Activated CD4-positive, alpha-beta T cell treated with anti-CD3 and anti-CD28 coated beads, Interleukin-2, amount 50 U/mL, for 1 hour (primary cell): ENCODE measurements at regions not wholly inside any gene's neighbourhood (a gene's known extent, or its start where the extent isn't known, plus 50 kb on each side); places are given as distances from the start of the nearest gene placed in this dataset.

Experiments used
- DNase-seq: peaks from one replicate; pipeline ENCODE4 v3.0.0-alpha.2; 2020

DNA sequence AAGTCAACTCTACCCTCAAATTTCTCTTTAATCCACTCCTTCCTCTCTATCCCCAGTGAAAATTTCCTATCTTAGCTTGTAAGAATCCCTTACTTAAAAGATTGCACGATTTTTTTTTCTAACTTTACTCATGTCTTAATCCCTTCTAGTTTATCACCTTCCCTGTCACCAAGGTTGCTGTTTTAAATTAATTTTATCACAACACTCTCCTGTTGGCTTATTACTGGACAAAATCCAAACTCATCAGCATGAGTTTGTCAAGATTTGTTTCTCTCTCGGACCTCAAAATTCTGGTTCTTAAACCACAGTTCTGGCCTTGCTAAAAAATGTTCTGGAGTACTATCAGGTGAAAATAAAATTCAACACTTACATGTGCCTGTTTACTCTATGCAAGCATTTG, 959.1 kb upstream of the SLC10A2 start:
- no peak for DNase-seq

- no peak for DNase-seq
Measured at GRCh38 chr13:104024416-104025170, 958.4 kb upstream of the SLC10A2 start.

GRCh38 chr13:104021806-104022397, 955.7 kb upstream of the SLC10A2 start:
- DNase-seq: no peak

GRCh38 chr13:104017317-104017716, 951.1 kb upstream of the SLC10A2 start:
- DNase-seq: no peak

- no peak for DNase-seq
Measured at GRCh38 chr13:104015646-104016396, 949.6 kb upstream of the SLC10A2 start.

DNA sequence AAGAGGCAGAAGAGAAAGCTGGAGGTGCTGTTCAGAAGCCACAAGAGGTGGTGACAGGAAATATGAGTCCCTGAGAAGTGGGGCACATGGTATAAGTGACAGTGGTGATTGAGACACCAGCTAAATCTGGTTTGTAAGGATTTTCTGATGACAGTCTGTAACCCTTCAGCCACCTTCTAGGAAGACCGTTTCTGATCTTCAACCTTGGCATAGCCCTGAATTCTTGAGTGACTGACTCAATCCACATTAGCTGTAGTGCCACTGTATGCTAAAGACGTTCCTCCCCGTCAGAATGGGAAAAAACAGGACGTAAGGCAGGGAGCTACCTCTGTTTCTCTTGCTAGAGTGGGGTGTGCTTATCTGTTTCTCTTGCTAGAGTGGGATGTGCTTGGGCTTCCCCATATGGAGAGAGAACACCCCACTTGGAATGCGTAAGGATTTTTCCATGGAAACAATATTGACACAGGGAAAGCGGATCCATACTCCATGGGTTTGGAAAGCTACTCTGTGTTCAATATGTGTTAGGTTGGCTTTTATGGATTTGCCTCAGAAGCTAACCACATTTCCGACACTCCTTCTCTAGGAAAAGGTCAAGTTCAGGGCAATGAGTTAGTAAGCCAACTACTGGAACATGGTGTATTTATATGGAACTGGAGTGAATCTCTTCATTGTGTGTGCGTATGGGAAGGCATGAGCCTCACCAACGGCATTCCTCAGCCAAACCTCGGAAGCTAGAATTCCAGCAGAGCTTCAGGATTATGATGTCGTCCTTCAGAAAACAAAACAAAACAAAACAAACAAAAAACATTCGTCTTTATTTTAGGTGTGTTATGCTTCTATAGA, 948.8 kb upstream of the SLC10A2 start:
- DNase-seq: no peak

DNA sequence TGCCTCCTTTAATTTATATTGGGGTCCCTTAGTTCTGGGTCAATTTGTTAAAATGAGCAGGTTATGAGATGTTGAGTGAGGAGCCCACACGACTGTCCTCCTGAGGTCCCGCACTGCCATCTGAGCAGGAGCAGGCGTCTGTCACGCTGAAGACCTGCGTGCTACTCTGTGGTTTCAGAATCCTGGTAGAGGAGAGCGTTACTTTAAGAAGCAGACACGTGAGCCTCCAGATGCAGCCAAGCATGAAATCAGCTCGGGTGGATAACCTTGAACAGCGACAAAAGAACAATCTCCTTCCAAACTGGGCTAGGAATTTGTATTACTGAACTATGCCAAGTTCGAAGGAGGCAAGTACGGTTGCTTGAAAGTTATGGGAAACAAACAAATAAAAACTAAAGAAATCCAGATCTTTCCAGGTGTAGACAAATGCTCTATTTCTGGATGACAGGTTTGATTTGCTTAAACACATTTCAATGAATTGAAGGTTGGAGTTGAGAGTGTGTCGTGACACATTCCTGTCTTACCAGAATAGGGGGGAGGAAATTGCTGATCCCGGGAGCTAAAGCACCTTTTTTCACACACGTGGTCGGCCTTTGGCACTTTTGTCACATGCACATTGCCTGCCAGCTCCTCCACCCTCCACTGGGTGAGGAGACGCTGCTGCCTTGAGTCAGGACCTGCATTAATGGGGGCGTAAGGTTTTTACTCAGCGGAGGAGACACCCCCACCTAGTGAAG, 945.5 kb upstream of the SLC10A2 start:
- DNase-seq: no peak

DNA sequence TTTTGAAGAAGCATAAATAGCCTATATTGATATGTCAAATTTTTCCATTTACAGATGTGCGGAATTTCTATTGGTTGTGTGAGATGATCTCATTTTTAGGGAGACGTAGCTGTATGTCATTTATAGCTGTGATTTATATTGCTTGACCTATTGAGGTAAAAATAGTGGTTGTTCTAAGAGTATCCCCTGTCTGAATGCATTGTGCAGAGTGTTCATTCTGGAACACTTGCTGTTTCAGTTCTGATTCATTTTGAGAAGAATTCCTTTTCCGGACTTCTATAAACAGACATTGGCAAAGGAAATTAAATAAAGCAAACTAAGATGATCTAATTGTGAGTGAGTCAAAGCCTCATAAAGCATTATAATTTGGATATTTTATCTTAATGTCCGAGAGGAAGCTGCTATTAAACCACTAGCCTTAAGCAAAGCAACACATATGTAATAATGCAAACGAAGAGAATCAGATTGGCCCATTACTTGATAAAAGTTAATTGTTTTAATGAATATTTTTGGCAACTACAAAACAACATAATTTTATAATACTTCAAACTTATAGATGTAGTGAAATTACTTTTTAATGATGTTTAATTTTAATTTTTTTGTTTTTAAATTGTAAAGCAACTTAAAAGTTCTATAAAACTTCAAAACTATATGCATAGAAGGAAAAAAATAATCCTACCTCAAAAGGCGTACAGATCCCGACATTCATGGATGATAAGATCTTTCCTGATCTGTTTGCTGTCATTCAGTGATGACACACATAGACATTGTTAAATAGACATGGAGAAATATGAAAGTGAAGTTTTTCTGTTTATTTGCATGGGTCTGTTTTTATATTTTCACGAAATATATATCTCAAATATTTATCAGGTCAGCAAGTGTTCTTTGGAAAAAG, 942.6 kb upstream of the SLC10A2 start:
- DNase-seq: no peak

DNA sequence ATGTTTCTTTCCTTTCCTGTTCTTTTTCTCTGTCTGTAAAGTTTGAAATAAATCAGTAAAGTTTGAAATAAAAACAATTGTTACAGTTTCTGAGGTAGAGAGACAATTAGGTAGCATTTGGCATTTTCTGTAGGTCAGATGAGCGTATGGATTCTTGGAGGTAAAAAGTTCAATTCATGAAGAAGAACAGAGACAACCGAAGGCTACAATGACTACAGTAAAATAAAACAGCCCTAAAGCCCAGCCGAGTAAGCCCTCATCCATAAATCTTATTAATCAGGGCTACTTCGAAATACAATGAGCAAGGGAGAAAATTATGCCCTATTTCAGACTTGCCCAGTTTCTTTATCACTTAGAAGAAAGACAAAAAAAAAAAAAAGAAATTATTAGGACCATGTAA, 941.9 kb upstream of the SLC10A2 start:
- no peak for DNase-seq

GRCh38 chr13:104006625-104007075, 940.4 kb upstream of the SLC10A2 start:
- DNase-seq: no peak

DNA sequence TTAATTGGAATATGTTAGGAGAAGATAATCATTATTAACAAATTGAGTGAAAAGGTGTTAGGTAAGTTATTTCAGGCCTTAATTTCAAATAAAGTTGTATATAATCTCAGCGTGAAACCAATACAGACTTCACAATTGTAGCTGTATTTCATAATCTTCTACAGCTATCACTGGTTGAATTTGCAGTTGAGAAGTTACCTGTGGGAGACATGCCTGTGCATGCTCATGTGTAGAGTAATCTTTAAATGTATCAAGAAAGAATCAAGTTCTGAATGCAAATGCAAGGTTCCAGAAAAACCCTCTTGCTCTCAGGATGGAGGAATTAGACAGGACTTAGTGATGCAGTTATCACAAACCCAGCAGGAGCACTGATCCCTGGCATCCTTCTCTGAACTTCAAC, 938.4 kb upstream of the SLC10A2 start:
- no peak for DNase-seq

GRCh38 chr13:104002216-104002615, 936.0 kb upstream of the SLC10A2 start:
- no peak for DNase-seq

DNA sequence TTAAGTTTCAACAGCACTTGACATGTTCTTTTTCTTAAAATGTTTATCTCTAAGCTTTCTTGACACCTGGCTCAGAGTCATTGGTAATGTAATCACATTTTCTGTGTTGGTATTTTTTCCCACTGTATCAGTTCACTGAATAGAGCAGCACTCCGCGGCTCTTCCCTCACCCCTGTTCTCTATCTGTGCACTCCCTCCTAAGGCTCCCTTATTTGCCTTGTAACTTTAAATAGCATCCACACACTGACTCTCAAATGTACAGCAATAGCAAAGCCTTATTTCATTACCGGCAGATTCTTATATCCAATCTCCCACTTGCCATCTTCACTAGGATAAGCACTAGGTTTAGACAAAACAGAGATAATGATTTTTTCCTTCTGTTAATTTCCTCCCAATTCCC, 935.5 kb upstream of the SLC10A2 start:
- DNase-seq: no peak

- DNase-seq: no peak
Measured at GRCh38 chr13:103996733-103997132, 930.5 kb upstream of the SLC10A2 start.

DNA sequence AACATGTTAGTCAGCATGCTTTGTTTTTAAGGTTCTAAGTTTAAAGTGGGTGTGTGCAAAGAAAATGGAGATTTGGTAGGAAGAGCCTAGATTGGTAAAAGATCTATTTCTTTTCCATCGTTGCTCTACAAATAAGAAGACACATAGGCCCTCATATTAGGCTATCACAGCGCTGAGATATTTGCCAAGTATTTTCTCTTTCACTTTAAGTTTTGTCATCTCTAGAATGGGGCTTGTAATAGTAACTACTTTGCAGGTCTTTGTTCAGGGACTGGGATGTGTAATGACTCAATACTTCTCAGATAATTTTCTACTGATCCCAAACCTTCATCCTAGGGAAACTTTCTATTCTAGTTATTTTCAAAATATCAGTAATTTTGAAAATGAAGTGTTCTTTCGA, 917.7 kb upstream of the SLC10A2 start:
- DNase-seq: no peak

GRCh38 chr13:103976371-103976770, 910.2 kb upstream of the SLC10A2 start:
- no peak for DNase-seq

DNA sequence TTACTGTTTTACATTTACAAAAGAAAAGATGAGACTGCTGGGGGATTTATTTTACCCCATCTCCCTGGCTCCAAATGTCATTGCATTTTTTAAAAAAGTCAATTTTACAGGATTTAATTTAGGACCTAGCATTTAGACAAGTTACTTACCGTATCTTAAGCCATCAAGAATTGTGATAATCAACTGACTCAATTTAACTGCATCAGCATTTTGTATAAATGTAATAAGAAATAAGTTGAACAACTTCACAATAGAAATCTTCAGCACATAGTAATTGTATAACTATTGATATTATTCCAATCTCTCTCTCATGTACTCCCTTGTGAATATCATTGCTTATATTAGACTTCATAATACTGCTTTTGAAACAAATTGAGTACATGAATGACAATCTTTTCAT, 907.5 kb upstream of the SLC10A2 start:
- no peak for DNase-seq

DNA sequence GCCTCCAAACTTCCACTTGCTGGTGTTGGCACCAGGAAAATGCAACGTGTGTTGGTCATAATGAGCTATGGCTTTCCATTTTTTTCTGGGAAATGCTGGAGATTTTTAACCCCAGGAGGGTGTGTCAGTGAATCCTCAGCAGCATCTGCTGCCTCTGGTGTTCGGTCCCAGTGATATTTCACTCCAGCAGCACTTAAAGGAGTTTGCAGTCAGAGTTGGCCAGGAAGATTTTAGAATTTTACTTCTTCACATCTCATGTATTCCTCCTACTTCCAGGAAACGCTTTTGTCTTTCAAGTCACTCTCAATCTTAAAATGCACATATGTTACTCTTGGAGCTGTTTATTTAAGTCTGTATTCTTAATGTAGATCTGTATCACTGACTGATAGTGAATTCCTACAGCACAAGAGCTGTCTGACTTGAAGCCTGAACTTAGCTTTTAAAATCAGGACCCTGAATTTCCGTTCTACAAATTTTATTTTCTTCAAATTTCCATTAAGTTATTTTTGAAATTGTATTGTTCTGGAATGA, 903.4 kb upstream of the SLC10A2 start:
- no peak for DNase-seq

- DNase-seq: no peak
Measured at GRCh38 chr13:103965506-103966243, 899.5 kb upstream of the SLC10A2 start.

GRCh38 chr13:103961784-103962183, 895.6 kb upstream of the SLC10A2 start:
- DNase-seq: no peak
